Activated B cell treated with CpG ODN at 0.5 μM for 24 hours (primary cell): ENCODE measurements at regions not wholly inside any gene's neighbourhood (a gene's known extent, or its start where the extent isn't known, plus 50 kb on each side); places are given as distances from the start of the nearest gene placed in this dataset.

Experiments used
- ATAC-seq: fragments of 200-7000 bp; cut with Tn5 transposase; one replicate; pipeline ENCODE4 v1.10.0; 2021; ENCODE audit warnings: low read depth, mild to moderate bottlenecking, moderate library complexity
- CTCF ChIA-PET: fragments of 350-600 bp; sonication (Branson Sonifier 250); formaldehyde crosslinking; loops from one replicate; lab custom pipeline; 2021; ENCODE audit warnings: antibody characterized with exemption; lab: Charles Lee
- POLR2A ChIA-PET: fragments of 350-600 bp; sonication (Branson Sonifier 250); formaldehyde crosslinking; loops from one replicate; lab custom pipeline; 2021; ENCODE audit warnings: antibody characterized with exemption; lab: Charles Lee
- DNase-seq: peaks from one replicate; pipeline ENCODE4 v3.0.0; 2022
- H3K27ac Mint-ChIP-seq: one replicate; pipeline ENCODE4 v1.8.0; 2020; ENCODE audit warnings: mixed read lengths
- H3K27me3 Mint-ChIP-seq: one replicate; pipeline ENCODE4 v1.8.0; 2021; ENCODE audit warnings: mixed read lengths
- H3K36me3 Mint-ChIP-seq: one replicate; pipeline ENCODE4 v1.8.0; 2021; ENCODE audit warnings: low read depth, mixed read lengths
- H3K4me1 Mint-ChIP-seq: one replicate; pipeline ENCODE4 v1.8.0; 2021; ENCODE audit warnings: mixed read lengths
- H3K4me3 Mint-ChIP-seq: one replicate; pipeline ENCODE4 v1.8.0; 2020; ENCODE audit warnings: mild to moderate bottlenecking, mixed read lengths
- H3K9me3 Mint-ChIP-seq: one replicate; pipeline ENCODE4 v1.8.0; 2020; ENCODE audit warnings: mixed read lengths
- intact Hi-C: fragments of 100-400 bp; cut with micrococcal nuclease; formaldehyde crosslinking; loops from one replicate; pipeline ENCODE4 v1.15.1; 2024
- TF ChIP-seq, protein P1 (sequence below): fragments of 200-600 bp; IDR thresholded peaks from one replicate; pipeline ENCODE4 v1.8.0; 2022; ENCODE audit warnings: antibody characterized with exemption, mild to moderate bottlenecking

- ATAC-seq (no peak), DNase-seq (no peak)
- no peaks in the 10 kb centered on the region for H3K27me3 Mint-ChIP-seq
- peaks cover 2% of the 10 kb centered on the region for H3K4me1 Mint-ChIP-seq
- TF ChIP-seq, protein P1, sequence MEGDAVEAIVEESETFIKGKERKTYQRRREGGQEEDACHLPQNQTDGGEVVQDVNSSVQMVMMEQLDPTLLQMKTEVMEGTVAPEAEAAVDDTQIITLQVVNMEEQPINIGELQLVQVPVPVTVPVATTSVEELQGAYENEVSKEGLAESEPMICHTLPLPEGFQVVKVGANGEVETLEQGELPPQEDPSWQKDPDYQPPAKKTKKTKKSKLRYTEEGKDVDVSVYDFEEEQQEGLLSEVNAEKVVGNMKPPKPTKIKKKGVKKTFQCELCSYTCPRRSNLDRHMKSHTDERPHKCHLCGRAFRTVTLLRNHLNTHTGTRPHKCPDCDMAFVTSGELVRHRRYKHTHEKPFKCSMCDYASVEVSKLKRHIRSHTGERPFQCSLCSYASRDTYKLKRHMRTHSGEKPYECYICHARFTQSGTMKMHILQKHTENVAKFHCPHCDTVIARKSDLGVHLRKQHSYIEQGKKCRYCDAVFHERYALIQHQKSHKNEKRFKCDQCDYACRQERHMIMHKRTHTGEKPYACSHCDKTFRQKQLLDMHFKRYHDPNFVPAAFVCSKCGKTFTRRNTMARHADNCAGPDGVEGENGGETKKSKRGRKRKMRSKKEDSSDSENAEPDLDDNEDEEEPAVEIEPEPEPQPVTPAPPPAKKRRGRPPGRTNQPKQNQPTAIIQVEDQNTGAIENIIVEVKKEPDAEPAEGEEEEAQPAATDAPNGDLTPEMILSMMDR = no peak
- no peak overlapping the region for H3K4me3 Mint-ChIP-seq
- H3K9me3 Mint-ChIP-seq = peaks cover 8% of the 10 kb centered on the region
- intact Hi-C loops = no loop called here
- no peaks in the 10 kb centered on the region for H3K36me3 Mint-ChIP-seq
- ChIA-PET POLR2A (no interaction called here), CTCF (no interaction called here)
- no peak overlapping the region for H3K27ac Mint-ChIP-seq
Measured at GRCh38 chr4:189206953-189207352, 733.7 kb upstream of the FRG1 start.

DNA sequence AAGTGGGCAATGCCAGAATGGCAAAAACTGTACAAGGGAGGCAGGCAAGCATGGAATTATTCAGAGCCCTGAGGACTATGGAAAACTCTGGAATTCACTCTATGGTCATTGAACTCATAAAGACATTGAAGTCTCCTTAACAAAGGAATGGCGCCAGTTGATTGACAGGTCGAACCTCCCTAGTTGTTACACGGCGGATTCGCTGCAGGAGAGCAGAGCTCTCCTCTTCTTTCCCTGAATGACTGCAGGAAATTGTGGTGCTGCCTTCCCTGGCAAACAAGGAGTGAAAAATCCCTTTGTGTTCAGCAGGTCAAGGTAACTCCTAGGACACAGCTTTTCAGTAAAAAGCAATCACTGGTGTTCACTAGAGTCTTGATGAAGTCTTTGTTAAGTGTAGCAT, 732.8 kb upstream of the FRG1 start:
- Mint-ChIP-seq H3K36me3 (no peaks in the 10 kb centered on the region), H3K27me3 (no peaks in the 10 kb centered on the region), H3K4me3 (no peak overlapping the region), H3K9me3 (peaks cover 9% of the 10 kb centered on the region), H3K27ac (no peak overlapping the region), H3K4me1 (no peaks in the 10 kb centered on the region)
- POLR2A ChIA-PET = no interaction called here
- intact Hi-C loops = no loop called here
- CTCF ChIA-PET = no interaction called here
- TF ChIP-seq, protein P1 = no peak
- DNase-seq (no peak), ATAC-seq (no peak)

DNA sequence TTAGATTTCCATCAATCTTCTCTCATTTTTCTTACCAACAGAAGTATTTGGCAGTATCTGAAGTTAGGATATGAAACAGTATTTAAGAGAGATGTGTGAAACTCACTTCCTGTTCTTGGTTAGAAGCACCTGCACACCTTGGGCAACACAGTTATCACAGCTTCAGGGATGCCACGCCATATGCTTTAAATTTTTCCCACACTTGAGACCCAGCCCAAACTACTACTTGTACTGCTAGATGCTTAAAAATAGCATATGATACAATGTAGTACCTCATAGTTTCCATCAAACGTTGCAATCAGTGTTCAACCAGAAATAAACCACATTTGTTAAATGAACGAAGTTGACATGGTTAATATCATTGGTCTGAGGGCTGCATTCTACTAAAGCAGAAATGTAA, 725.1 kb upstream of the FRG1 start:
- no peaks in the 10 kb centered on the region for H3K27me3 Mint-ChIP-seq
- H3K4me1 Mint-ChIP-seq = no peaks in the 10 kb centered on the region
- H3K27ac Mint-ChIP-seq = no peak overlapping the region
- ChIA-PET POLR2A (no interaction called here), CTCF (no interaction called here)
- no peaks in the 10 kb centered on the region for H3K36me3 Mint-ChIP-seq
- no peak for DNase-seq
- peaks cover 10% of the 10 kb centered on the region for H3K9me3 Mint-ChIP-seq
- TF ChIP-seq, protein P1 = no peak
- no peak overlapping the region for H3K4me3 Mint-ChIP-seq
- intact Hi-C loops = no loop called here
- no peak for ATAC-seq

DNA sequence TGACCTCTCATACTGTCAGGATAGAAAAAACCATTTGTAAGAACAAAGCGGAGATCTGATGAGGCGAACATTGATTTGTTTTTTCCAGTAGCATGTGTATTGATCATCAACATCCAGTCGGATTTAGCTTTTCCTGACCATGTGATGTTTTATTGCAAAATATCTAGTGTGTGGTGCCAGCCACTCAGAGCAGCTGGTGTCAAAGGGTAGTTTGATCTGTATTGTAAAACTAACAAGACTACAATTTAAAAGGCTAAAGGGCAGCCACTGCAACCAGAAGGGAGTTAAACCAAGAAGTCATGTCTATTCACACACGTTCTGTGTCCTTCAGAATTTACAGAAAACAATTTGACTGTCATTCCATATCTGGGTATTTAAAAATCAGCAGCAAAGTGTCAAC, 719.0 kb upstream of the FRG1 start:
- Mint-ChIP-seq H3K4me1 (no peaks in the 10 kb centered on the region), H3K9me3 (peaks cover under 1% of the 10 kb centered on the region), H3K36me3 (no peaks in the 10 kb centered on the region), H3K4me3 (no peak overlapping the region), H3K27ac (no peak overlapping the region), H3K27me3 (no peaks in the 10 kb centered on the region)
- TF ChIP-seq, protein P1 = no peak
- intact Hi-C loops = no loop called here
- POLR2A ChIA-PET = no interaction called here
- no peak for ATAC-seq
- DNase-seq = no peak
- CTCF ChIA-PET = no interaction called here

- TF ChIP-seq, protein P1 = no peak
- DNase-seq (no peak), ATAC-seq (no peak)
- CTCF ChIA-PET = no interaction called here
- peaks cover 2% of the 10 kb centered on the region for H3K9me3 Mint-ChIP-seq
- POLR2A ChIA-PET = no interaction called here
- H3K36me3 Mint-ChIP-seq = no peaks in the 10 kb centered on the region
- H3K4me1 Mint-ChIP-seq = no peaks in the 10 kb centered on the region
- no peaks in the 10 kb centered on the region for H3K27me3 Mint-ChIP-seq
- no peak overlapping the region for H3K4me3 Mint-ChIP-seq
- intact Hi-C loops = no loop called here
- H3K27ac Mint-ChIP-seq = no peak overlapping the region
Measured at GRCh38 chr4:189228726-189229125, 711.9 kb upstream of the FRG1 start.
